HG03045 (cell line): ENCODE measurements at regions not wholly inside any gene's neighbourhood (a gene's known extent, or its start where the extent isn't known, plus 50 kb on each side); places are given as distances from the start of the nearest gene placed in this dataset.
"Not testable (repeated sequence)": the region's sequence is repeated elsewhere in the genome, so short reads cannot be mapped to it uniquely, and the experiment has no call there.

Experiments used
- ATAC-seq: cut with Tn5 transposase; IDR thresholded peaks from one replicate; pipeline ENCODE4 v1.9.1; 2021; ENCODE audit warnings: mild to moderate bottlenecking, moderate library complexity; ENCODE audit not compliant: unreplicated experiment

- no peak for ATAC-seq
These were observed 74.1 kb downstream of the SLC35B3 start for GRCh38 chr6:8361259-8361658.

- no peak for ATAC-seq
These were observed 82.4 kb downstream of the SLC35B3 start for GRCh38 chr6:8352966-8353340.

DNA sequence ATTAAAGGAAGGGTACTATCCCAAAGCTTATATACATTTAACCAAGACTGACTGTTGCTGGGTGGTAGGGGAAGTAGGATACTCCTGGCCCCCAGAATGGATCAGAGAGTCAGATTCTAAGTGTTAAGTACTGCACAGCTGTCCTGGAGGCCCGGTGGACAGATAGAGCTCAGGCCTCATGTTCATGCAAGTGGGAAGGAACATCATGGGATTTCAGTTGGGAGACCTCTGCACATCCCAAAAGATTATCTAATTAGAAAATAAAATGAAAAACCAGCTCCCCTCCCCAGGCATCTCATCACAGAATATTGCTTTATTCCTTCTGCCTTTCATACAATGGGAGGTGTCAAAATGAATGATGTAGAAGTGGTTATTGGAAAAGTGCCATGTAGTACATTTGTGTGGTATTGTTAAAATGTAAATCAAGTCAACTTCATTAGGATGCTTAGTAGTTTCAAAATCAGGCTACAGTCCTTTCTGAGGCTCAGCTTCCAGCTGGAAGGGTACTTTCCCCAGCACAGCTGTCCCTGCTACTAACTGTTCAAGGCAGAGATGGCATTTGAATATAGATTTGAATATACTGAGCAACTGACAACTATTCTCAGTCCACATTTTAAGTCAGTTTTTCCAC, 82.9 kb downstream of the SLC35B3 start:
- ATAC-seq, result no peak

DNA sequence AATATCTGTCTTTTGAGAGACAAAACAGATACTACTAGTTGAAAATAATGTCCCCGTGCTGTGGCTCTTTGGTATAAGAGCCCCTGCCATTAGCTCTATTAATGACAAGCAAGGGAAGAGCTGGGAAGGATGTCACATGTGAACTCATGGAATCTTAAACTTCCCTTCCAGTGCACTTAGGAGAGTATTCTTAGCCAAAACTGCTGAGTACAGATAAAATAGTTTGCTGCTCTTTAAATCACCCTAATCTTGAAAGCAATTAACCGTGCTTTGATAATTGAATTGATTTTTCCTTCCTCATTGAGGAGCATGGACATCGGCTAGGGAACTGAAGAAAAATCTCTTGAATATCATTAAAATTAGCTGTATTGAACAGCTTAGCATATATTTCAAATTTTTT, 91.7 kb downstream of the SLC35B3 start:
- ATAC-seq, result no peak

DNA sequence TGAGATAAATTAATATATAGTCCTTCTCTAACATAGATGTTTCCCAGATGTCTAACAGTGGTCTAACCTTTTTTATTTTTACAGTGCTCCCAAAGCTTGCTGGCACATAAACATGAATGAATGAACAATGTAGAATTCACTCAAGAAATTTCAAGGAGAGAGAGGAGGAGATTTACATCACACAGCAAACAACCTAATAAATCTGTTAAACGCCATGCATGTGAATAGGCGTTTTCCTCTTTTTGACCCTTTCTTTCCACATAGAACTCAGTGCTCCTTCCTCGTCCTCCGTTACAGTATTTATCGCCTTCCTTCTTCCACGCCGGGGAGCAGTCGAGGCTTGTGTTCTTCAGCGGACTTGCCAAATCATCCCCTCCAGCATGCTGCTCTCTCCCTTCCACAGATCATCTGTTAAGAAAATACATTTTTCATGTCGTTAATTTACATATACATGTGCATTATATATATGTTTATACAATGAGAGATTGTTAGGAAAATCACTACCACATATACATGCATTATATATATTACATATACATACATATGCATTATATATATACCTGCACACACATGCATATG, 93.0 kb downstream of the SLC35B3 start:
- no peak for ATAC-seq

DNA sequence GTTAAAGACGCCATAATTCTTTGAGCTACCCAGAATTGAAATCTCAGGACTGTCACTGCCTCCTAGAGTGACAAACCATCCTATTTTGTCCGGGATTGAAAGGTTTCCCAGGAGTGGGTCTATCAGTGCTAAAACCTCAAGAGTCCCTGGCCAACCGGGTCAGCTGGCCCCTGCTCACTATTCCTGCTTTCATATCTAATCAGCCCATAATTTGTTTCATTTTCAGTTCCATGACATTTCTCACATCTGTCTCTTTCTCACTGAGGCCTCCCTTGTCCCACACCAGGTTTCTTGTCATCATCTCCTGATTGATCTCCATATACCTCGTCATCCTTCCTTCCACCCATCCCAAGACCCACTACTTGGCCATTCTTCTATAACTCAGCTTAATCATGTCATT, 98.2 kb downstream of the SLC35B3 start:
- no peak for ATAC-seq

GRCh38 chr6:8336406-8337057, 98.8 kb downstream of the SLC35B3 start:
- no peak for ATAC-seq

DNA sequence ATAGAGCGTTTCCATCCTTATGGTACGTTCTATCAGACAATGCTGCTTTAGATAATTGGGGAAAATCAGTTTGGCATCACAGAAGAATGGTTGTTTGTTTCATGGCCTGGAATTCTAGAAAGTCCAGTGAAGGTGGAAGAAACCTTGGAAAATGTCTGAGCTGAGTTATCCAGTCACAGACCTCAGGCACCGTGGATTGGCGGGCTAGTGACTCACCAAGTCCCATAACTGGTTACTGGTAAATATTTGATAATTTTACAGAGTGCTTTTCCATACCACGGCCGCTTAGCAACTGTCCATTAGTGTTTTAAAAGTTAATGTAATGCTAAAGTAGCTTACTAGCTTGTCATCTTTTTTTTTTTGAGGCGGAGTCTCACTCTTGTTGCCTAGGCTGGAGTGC, 99.4 kb downstream of the SLC35B3 start:
- no peak for ATAC-seq

DNA sequence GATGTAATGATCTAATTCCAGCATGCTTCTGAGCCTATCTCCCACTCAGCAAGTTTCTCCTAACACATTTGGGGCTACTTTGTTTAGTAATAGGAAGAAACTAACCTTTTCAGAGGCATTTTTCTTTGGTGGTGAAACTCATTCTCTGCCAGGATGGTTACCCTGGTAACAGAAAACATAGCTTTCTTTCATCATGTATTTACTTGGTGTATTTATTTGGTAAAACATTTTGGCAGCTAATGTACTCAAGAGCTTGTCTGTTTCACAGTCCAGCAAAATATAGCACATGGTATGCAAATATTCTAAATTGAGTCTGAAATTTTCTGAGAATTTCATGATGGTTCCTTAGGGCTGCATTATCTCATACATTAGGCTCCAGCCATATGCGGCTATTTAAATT, 100.0 kb downstream of the SLC35B3 start:
- no peak for ATAC-seq

GRCh38 chr6:8334113-8334512, 101.2 kb downstream of the SLC35B3 start:
- ATAC-seq, result no peak

DNA sequence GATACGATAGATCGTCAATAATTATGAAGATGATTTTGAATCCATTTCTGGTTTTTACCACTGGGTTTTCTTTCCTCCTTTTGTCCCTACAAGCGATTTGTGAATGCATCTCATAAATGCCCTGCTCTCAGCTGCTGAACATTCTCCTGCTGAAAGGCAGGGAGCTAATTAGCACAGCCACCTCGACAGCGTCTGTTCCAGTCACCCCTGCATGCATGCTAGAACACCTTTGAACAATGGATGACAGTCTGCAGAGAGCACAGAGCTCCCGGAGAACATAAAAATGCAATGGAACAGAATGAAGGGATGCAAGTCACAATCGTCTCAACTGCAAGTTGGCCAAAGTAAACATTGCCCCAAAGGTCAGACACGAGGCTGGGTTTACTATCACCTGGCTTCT, 105.8 kb downstream of the SLC35B3 start:
- ATAC-seq, result no peak

DNA sequence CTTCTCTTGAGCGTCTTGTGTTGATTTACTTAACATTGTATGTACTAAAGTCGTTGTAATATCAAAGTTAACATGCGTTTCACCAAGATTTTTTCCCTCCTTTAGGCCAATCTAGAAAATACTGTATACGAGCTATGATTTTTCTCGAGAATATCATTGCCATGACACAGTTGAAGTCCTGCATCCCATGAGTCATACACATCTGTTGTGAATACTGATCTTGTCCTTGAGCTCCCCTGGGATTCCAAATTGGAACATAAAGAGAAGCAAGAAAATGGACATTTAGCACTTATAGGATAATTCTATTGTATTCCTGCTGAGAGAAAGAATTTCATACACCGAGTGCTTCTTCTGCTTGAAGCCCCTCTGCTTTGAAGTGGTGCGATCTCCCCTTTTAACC, 109.6 kb downstream of the SLC35B3 start:
- no peak for ATAC-seq

DNA sequence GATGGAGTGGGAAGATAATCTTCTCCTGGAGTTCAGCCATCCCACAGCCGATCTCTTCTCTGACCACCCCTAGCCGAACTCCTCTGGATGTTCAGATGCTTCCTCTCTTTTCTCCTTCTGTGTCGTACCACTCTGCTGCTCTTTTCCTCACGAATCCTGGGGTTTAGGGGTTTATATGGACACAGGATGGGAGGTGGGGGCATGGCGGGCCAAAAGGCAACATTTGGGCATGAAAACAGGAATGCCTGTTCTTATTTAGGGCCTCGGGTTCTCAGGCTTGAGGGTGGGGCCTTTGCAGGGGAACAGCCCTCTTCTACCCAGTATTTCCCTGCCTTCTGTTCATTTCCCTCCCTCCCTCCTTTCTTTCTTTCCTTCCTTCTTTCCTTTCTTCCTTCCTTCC, 112.7 kb downstream of the SLC35B3 start:
- no peak for ATAC-seq

- ATAC-seq, result no peak
These were observed 113.5 kb downstream of the SLC35B3 start for GRCh38 chr6:8321671-8322404.

GRCh38 chr6:8315154-8315553, 120.2 kb downstream of the SLC35B3 start:
- ATAC-seq, result no peak

- no peak for ATAC-seq
These were observed 133.8 kb downstream of the SLC35B3 start for GRCh38 chr6:8301502-8301901.

DNA sequence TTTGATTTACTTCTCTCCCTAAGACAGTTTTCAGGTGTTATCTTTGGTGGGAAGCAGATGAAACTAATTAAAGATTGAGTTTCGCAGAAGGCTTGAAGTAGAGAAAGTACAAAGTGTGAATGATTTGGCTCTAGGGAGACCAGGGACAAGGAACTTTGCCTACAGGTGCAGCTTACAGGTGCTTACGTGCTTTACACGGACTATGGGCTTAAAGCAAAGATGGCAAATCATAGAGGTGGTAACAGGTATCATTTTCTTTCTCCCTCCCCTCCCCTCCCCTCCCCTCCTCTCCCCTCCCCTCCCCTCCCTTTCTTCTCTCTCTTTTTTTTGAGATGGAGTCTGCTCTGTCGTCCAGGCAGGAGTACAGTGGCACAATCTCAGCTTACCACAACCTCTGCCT, 136.3 kb downstream of the SLC35B3 start:
- ATAC-seq, result no peak

DNA sequence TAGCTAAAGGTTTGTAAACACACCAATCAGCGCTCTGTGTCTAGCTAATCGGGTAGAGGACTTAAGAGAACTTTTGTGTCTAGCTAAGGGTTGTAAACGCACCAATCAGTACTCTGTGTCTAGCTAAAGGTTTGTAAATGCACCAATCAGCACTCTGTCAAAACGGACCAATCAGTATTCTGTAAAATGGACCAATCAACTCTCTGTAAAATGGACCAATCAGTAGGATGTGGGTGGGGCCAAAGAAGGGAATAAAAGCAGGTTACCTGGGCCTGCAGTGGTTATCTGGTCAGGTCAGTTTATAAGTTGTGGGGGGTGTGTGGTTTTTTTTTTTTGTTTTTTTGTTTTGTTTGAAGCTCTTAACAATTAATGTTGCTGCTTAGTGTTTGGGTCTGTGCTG, 152.4 kb downstream of the SLC35B3 start:
- not testable (repeated sequence) for ATAC-seq

DNA sequence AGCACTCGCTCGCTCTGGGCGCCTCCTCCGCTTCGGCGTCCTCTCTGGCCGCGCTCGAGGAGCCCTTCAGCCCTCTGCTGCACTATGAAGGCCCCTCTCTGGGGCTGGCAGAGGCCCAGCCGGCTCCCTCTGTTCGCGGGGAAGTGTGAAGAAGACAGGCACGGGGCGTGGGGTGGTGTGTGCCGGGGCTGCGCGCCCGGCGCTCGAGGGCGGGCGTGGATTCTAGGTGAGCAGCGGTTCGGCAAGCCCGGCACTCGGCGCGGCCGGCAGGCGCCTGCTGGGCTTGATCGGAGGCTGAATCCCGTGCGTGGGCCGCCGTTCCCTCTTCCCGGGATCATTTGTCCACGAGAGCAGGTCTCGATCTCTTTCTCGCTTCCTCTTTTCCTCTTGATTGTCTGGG, 153.0 kb downstream of the SLC35B3 start:
- no peak for ATAC-seq

GRCh38 chr6:8279041-8279805, 156.1 kb downstream of the SLC35B3 start:
- no peak for ATAC-seq

DNA sequence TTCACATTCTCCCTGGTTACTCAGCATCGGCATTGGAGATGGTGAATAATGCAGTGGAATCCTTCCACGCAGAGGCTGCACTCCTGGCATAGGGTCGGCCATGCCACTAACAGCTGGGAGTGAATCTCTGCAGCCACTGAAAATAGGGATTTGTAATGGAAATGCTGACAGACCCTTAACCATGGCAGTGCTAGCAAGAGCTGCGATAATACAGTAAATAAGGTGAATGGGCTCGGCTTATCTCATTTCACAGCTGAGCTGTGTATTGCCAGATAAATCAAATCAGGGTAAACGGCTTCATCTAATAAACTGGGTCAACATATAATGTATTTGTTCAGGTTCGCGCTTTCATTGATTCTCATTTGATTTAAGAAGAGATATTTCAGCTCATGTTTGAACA, 156.8 kb downstream of the SLC35B3 start:
- ATAC-seq, result no peak
